Vagina (tissue), 2 donors: ENCODE measurements at regions not wholly inside any gene's neighbourhood (a gene's known extent, or its start where the extent isn't known, plus 50 kb on each side); places are given as distances from the start of the nearest gene placed in this dataset.

Source experiments
- POLR2A ChIP-seq, 2 donors: fragments of 450-650 bp; IDR thresholded peaks; one replicate each; pipeline ENCODE4 v1.6.1; 2017; ENCODE audit warnings: antibody characterized with exemption in 2 of 2, mild to moderate bottlenecking in 2 of 2, moderate library complexity in 2 of 2
- POLR2AphosphoS5 ChIP-seq, 2 donors: sonication (generic); formaldehyde crosslinking; IDR thresholded peaks; one replicate each; pipeline ENCODE4 v1.9.0; 2017; ENCODE audit warnings: antibody characterized with exemption in 2 of 2, mild to moderate bottlenecking in 2 of 2, low read depth in 1 of 2; ENCODE audit not compliant: insufficient read depth in 1 of 2
- TF ChIP-seq, protein P1 (sequence below), 3 experiments: fragments of 450-650 bp in 2 of 3; fragments of 200-600 bp in 1 of 3; sonication (generic) in 1 of 3; IDR thresholded peaks; one replicate each; pipeline ENCODE4 v1.5.1; 2017 to 2019; ENCODE audit warnings: antibody characterized with exemption in 3 of 3, mild to moderate bottlenecking in 2 of 3, moderate library complexity in 2 of 3

DNA sequence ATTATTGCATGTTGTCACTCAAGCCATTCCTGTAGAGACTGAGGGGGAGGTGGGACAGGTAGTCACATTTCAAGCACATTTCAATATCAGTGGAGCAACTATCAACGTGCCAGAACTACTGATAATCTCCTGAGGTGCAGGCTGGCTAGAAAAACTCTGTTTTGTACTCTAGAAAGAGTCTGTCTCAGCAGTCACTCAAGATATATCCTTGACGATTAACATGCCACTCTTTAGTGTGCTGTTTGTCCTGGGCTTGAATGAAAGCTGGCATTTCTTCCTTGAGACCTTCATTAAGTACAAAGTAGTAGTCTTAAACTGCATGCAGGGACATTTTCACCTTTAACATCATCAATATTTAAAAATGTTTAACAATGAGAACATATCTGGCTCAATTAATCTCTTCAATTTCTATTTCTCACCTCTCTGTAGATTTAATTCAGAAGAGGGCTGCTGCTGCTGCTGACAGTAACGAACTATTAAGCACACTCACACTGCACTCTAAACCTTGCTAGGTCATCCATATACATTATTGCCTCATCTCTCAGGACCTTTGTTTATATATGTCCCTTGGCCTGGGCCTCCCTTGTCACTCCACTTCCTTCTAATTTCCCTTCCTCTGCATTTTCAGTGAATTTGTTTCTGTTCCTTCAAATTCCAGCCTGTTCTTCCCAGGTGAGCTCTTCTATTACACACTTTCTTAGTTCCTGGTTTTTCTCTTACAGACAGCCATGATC lies 412.0 kb downstream of the HAPSTR1 start:
- TF ChIP-seq, protein P1, sequence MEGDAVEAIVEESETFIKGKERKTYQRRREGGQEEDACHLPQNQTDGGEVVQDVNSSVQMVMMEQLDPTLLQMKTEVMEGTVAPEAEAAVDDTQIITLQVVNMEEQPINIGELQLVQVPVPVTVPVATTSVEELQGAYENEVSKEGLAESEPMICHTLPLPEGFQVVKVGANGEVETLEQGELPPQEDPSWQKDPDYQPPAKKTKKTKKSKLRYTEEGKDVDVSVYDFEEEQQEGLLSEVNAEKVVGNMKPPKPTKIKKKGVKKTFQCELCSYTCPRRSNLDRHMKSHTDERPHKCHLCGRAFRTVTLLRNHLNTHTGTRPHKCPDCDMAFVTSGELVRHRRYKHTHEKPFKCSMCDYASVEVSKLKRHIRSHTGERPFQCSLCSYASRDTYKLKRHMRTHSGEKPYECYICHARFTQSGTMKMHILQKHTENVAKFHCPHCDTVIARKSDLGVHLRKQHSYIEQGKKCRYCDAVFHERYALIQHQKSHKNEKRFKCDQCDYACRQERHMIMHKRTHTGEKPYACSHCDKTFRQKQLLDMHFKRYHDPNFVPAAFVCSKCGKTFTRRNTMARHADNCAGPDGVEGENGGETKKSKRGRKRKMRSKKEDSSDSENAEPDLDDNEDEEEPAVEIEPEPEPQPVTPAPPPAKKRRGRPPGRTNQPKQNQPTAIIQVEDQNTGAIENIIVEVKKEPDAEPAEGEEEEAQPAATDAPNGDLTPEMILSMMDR (IDR thresholded peaks at IDR 0.05), result no peak
- TF ChIP-seq POLR2A (IDR thresholded peaks at IDR 0.05) (no peak), POLR2AphosphoS5 (IDR thresholded peaks at IDR 0.05; ENCODE audit: insufficient read depth in 1 of 2, low read depth in 1 of 2) (no peak)
